DOHH2 (cell line): ENCODE measurements at regions not wholly inside any gene's neighbourhood (a gene's known extent, or its start where the extent isn't known, plus 50 kb on each side); places are given as distances from the start of the nearest gene placed in this dataset.

Experiments
- H3F3A ChIP-seq: fragments of 200-600 bp; sonication (generic), shearing (Covaris generic); 2 replicates; pipeline ENCODE4 v1.6.0; 2016; ENCODE audit warnings: antibody characterized with exemption, mild to moderate bottlenecking; ENCODE audit not compliant: control insufficient read depth, insufficient read depth
- H3K27ac ChIP-seq: fragments of 200-600 bp; sonication (generic); 2 replicates; pipeline ENCODE4 v1.5.1; 2014; ENCODE audit warnings: low read depth, mild to moderate bottlenecking, low read length, moderate library complexity
- H3K27me3 ChIP-seq: fragments of 200-600 bp; sonication (generic); 2 replicates; pipeline ENCODE4 v1.6.1; 2014; ENCODE audit warnings: mild to moderate bottlenecking, low read length, mixed read lengths; ENCODE audit not compliant: control insufficient read depth
- H3K36me3 ChIP-seq: fragments of 200-600 bp; sonication (generic); 2 replicates; pipeline ENCODE4 v1.6.1; 2014; ENCODE audit warnings: mild to moderate bottlenecking, low read length, moderate library complexity, mixed read lengths; ENCODE audit not compliant: control insufficient read depth
- H3K4me1 ChIP-seq: fragments of 200-600 bp; sonication (generic); 2 replicates; pipeline ENCODE4 v1.6.1; 2014; ENCODE audit warnings: mild to moderate bottlenecking, low read length, mixed read lengths; ENCODE audit not compliant: control insufficient read depth
- H3K4me2 ChIP-seq: fragments of 200-600 bp; sonication (generic); 2 replicates; pipeline ENCODE4 v1.6.0; 2014; ENCODE audit warnings: mild to moderate bottlenecking, low read length, moderate library complexity
- H3K4me3 ChIP-seq: fragments of 200-600 bp; sonication (generic); 2 replicates; pipeline ENCODE4 v1.5.1; 2014; ENCODE audit warnings: mild to moderate bottlenecking, low read length, mixed read lengths
- H3K79me2 ChIP-seq: fragments of 200-600 bp; sonication (generic); 2 replicates; pipeline ENCODE4 v1.6.1; 2014; ENCODE audit warnings: mild to moderate bottlenecking, low read length, mixed read lengths; ENCODE audit not compliant: control insufficient read depth
- H3K9me2 ChIP-seq: fragments of 200-600 bp; sonication (generic); replicated peaks from 2 replicates; pipeline ENCODE4 v1.6.1; 2014; ENCODE audit warnings: mild to moderate bottlenecking, low read length, mixed read lengths; ENCODE audit not compliant: control insufficient read depth
- H3K9me3 ChIP-seq: fragments of 200-600 bp; sonication (generic); 2 replicates; pipeline ENCODE4 v1.6.1; 2014; ENCODE audit warnings: antibody characterized with exemption, low read length, mixed read lengths; ENCODE audit not compliant: control insufficient read depth, insufficient read depth
- H4K20me1 ChIP-seq: fragments of 200-600 bp; sonication (generic); 2 replicates; pipeline ENCODE4 v1.6.0; 2014; ENCODE audit warnings: low read depth, mild to moderate bottlenecking, antibody characterized with exemption, low read length, moderate library complexity; ENCODE audit not compliant: control insufficient read depth, insufficient read depth
- CTCF ChIP-seq: fragments of 200-600 bp; sonication (generic); IDR thresholded peaks from one replicate; pipeline ENCODE4 v1.5.1; 2014; ENCODE audit warnings: antibody characterized with exemption, mild to moderate bottlenecking, low read depth, low read length; ENCODE audit not compliant: poor library complexity, severe bottlenecking
- EZH2phosphoT487 ChIP-seq: fragments of 200-600 bp; sonication (generic); IDR thresholded peaks from 2 replicates; pipeline ENCODE4 v1.6.1; 2017; ENCODE audit warnings: borderline replicate concordance, mild to moderate bottlenecking, antibody characterized with exemption, low read length, moderate library complexity, mixed read lengths

GRCh38 chr13:47134939-47135489 lies 238.2 kb upstream of the HTR2A start:
- H4K20me1 ChIP-seq, result no peaks in the 10 kb centered on the region
- H3F3A ChIP-seq, result no peaks in the 10 kb centered on the region
- no peaks in the 10 kb centered on the region for H3K4me1 ChIP-seq
- H3K4me2 ChIP-seq, result no peak overlapping the region
- no peak overlapping the region for H3K4me3 ChIP-seq
- TF ChIP-seq CTCF (no peak), EZH2phosphoT487 (no peak)
- H3K9me2 ChIP-seq, result no peaks in the 10 kb centered on the region; the same call in 1 of the 2 replicates
- no peaks in the 10 kb centered on the region for H3K36me3 ChIP-seq
- H3K27me3 ChIP-seq, result peaks cover 1% of the 10 kb centered on the region; the same call in 1 of the 2 replicates
- no peaks in the 10 kb centered on the region for H3K79me2 ChIP-seq
- no peaks in the 10 kb centered on the region for H3K9me3 ChIP-seq
- H3K27ac ChIP-seq, result no peak overlapping the region

- Histone ChIP-seq H3K4me2 (no peak overlapping the region), H3K9me3 (no peaks in the 10 kb centered on the region), H3K27ac (no peak overlapping the region), H3K79me2 (no peaks in the 10 kb centered on the region), H3K4me3 (no peak overlapping the region), H3K27me3 (peaks cover 3% of the 10 kb centered on the region; the same call in 1 of the 2 replicates), H3K4me1 (no peaks in the 10 kb centered on the region), H3K36me3 (no peaks in the 10 kb centered on the region), H3F3A (no peaks in the 10 kb centered on the region), H4K20me1 (no peaks in the 10 kb centered on the region), H3K9me2 (no peaks in the 10 kb centered on the region; the same call in 1 of the 2 replicates)
- no peak for TF ChIP-seq EZH2phosphoT487
- TF ChIP-seq CTCF, result no peak
Observed at GRCh38 chr13:47133011-47133445, 236.2 kb upstream of the HTR2A start.

GRCh38 chr13:47129461-47129860 lies 232.6 kb upstream of the HTR2A start:
- Histone ChIP-seq H3K36me3 (no peaks in the 10 kb centered on the region), H3K27ac (no peak overlapping the region), H3K4me3 (no peak overlapping the region), H3K4me2 (no peak overlapping the region), H3K27me3 (peaks cover 3% of the 10 kb centered on the region; the same call in 1 of the 2 replicates), H3K9me3 (no peaks in the 10 kb centered on the region), H3K79me2 (no peaks in the 10 kb centered on the region), H3F3A (no peaks in the 10 kb centered on the region), H3K4me1 (no peaks in the 10 kb centered on the region), H3K9me2 (no peaks in the 10 kb centered on the region; the same call in 1 of the 2 replicates), H4K20me1 (no peaks in the 10 kb centered on the region)
- TF ChIP-seq CTCF, result no peak
- no peak for TF ChIP-seq EZH2phosphoT487
